ENCODE measurements at regions not wholly inside any gene's neighbourhood (a gene's known extent, or its start where the extent isn't known, plus 50 kb on each side); places are given as distances from the start of the nearest gene placed in this dataset.

DNA sequence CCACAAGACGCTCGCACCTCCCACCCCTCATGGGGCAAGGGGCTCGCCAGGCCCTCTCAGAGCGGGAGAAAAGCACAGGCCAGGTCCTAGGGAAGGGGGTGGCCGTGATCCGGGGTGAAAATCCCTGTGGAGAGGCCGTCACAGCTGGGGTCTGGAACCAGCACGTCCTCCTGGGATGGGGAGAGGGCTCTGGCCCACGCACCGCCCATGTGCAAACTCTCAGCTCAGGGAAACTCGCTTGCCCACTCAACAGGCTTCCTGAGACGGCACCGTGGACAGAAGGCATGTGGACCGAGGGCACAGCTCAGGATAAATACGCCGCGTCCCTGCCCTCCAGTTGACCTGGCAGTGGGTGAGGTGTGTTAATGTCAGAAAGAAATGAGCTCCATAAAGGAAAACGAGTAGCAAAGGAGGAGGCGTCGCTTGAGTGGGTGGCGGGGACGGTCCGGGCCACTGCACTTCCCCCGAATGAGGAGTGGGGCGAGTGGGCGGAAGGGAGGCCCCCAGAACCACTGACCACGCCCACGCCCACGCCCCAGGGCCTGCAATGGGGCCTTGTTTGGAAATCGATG is 57.6 kb upstream of the GALNT9 start:
- Histone ChIP-seq H3K4me3 (no peak overlapping the region), H3K36me3 (no peaks in the 10 kb centered on the region), H3K27me3 (peaks cover 64% of the 10 kb centered on the region), H3K9me3 (ENCODE audit: low read depth) (no peaks in the 10 kb centered on the region), H3K27ac (no peak overlapping the region), H3K4me1 (ENCODE audit: low read depth) (no peaks in the 10 kb centered on the region)
- DNase-seq (ENCODE audit: low read depth in 1 of 2, low spot score in 1 of 2): no peak
- TF ChIP-seq, protein P1, sequence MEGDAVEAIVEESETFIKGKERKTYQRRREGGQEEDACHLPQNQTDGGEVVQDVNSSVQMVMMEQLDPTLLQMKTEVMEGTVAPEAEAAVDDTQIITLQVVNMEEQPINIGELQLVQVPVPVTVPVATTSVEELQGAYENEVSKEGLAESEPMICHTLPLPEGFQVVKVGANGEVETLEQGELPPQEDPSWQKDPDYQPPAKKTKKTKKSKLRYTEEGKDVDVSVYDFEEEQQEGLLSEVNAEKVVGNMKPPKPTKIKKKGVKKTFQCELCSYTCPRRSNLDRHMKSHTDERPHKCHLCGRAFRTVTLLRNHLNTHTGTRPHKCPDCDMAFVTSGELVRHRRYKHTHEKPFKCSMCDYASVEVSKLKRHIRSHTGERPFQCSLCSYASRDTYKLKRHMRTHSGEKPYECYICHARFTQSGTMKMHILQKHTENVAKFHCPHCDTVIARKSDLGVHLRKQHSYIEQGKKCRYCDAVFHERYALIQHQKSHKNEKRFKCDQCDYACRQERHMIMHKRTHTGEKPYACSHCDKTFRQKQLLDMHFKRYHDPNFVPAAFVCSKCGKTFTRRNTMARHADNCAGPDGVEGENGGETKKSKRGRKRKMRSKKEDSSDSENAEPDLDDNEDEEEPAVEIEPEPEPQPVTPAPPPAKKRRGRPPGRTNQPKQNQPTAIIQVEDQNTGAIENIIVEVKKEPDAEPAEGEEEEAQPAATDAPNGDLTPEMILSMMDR (IDR thresholded peaks at IDR 0.05; ENCODE audit: low read depth, low read length): no peak

DNA sequence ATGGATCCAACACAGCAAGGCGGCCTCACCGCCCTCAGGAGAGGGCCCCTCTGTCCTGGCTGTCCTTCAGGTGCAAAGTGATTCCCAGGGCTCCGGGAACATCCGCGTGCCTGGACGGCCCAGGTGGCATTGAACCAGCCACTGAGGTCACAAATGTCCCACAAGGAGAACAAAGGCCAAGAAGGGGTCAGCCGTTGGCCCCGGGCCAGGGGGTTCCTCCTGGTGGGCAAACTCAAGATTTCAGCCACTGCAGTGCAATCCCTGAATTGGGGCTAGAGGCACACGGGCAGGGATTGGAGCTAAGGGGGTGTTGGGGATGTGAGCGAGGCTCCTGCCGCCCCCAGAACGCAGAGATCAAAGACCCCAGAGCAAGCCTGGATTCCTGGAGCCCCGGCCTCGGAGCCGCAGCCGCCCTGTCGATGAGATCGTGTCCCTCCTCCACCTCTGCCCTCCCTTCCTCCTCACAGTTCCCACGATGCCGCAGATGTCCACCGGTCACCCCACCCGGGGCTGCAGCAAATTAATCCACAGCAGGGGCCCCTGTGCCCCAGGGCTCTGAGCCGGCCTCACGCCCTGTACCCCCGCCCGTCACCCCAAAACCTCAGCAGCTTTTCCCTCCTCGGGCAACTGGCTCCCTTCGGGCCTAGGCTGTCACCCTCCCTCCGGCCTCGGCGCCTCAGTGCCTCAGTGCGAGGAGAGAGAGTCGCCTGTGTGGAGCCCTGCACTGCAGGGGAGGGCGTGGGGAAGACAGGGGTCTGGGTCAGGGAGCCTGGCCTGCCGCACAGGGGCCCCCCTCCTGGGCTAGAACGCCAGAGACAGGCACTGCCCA is 56.7 kb upstream of the GALNT9 start:
- Histone ChIP-seq H3K4me1 (ENCODE audit: low read depth) (no peaks in the 10 kb centered on the region), H3K27me3 (peaks cover 73% of the 10 kb centered on the region), H3K36me3 (no peaks in the 10 kb centered on the region), H3K4me3 (no peak overlapping the region), H3K27ac (no peak overlapping the region), H3K9me3 (ENCODE audit: low read depth) (no peaks in the 10 kb centered on the region)
- TF ChIP-seq, protein P1 (IDR thresholded peaks at IDR 0.05; ENCODE audit: low read depth, low read length): no peak
- DNase-seq (ENCODE audit: low read depth in 1 of 2, low spot score in 1 of 2): no peak

DNA sequence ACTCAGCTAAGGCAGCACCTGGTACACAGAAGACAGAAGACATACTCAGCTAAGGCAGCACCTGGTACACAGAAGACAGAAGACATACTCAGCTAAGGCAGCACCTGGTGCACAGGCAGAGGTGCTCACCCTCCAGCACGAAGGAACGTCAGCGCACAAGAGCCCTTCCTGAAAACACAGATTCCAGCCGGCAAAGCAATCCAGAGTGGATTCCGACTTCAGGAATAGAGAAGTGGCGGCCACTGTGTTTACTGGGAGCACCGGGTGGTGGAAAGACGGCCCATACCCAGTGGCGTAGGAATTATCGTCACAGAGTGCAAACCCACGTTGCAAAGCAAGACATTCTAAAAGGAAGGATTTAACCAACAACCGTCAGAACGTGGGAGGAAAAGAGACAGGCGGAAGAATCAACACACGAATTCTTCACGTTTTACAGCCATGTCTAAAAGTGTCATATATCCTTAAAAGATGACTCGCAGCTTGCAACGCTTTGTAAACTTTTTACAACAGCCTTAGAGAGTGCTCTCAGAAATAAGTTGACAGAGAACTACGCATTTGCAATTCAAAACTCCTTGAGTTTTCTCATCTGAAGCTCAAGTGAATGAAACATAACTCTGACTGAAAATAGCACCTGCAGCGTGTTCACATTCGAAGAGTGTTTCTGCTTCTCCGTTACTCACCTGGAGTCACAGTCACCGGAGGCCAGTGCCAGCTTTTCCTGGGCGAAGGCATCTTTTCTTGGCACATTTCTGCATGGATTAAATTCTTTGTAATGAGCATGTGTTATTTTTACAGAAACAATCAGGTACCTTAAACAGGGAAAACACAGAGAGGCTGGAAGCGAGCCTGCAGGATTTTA is 55.8 kb upstream of the GALNT9 start:
- DNase-seq (ENCODE audit: low read depth in 1 of 2, low spot score in 1 of 2): no peak
- no peaks in the 10 kb centered on the region for H3K4me1 ChIP-seq (ENCODE audit: low read depth)
- H3K27me3 ChIP-seq: peaks cover 83% of the 10 kb centered on the region

DNA sequence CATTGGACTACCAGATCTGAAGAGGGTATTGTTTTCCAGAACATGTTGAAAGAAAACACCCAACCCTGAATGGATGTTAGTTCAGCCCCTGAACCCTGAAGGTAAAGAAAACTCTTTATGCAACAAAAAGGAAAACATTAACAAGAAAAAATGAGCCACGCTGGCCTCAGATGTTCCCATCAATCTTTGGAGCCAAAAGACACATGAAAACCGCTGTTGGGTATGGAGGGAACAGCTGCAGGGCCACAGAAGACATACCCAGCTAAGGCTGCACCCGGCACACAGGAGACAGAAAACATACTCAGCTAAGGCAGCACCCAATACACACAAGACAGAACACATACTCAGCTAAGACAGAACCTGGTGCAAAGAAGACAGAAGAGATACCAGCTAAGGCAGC is 51.3 kb upstream of the GALNT9 start:
- H3K9me3 ChIP-seq (ENCODE audit: low read depth): no peaks in the 10 kb centered on the region
- DNase-seq (ENCODE audit: low read depth in 1 of 2, low spot score in 1 of 2): no peak
- peaks cover 77% of the 10 kb centered on the region for H3K27me3 ChIP-seq
- H3K4me3 ChIP-seq: no peak overlapping the region
- no peaks in the 10 kb centered on the region for H3K4me1 ChIP-seq (ENCODE audit: low read depth)
- H3K27ac ChIP-seq: no peak overlapping the region
- H3K36me3 ChIP-seq: no peaks in the 10 kb centered on the region
- TF ChIP-seq, protein P1 (IDR thresholded peaks at IDR 0.05; ENCODE audit: low read depth, low read length): no peak

More for the DNA sequence above, 55.8 kb upstream of the GALNT9 start:
- H3K4me3 ChIP-seq: no peak overlapping the region
- H3K36me3 ChIP-seq: no peaks in the 10 kb centered on the region
- H3K27ac ChIP-seq: no peak overlapping the region
- no peaks in the 10 kb centered on the region for H3K9me3 ChIP-seq (ENCODE audit: low read depth)
- TF ChIP-seq, protein P1 (IDR thresholded peaks at IDR 0.05; ENCODE audit: low read depth, low read length): no peak

DNA sequence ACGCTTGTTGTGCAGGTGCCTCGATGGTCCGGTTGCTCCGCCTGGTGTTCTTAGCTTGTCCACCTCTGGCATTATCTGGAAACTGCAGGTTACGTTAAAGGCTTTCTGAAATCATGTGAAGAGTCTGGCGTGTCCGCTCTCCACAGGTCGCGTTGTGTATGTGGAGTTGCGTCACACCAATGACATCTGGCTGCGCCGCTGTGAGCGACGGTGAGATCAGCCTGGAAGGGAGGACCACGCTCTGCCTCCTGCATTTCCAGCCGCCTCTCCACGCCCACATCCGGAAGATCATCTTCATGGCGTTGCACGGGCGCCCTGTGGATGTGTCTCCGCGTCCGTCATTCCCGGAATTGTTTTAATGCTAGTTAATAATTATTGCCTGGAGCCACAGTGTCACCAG is 50.6 kb upstream of the GALNT9 start:
- H3K27me3 ChIP-seq: peaks cover 77% of the 10 kb centered on the region
- DNase-seq (ENCODE audit: low read depth in 1 of 2, low spot score in 1 of 2): no peak

More for the DNA sequence above, 50.6 kb upstream of the GALNT9 start:
- no peaks in the 10 kb centered on the region for H3K4me1 ChIP-seq (ENCODE audit: low read depth)
- TF ChIP-seq, protein P1 (IDR thresholded peaks at IDR 0.05; ENCODE audit: low read depth, low read length): no peak
- H3K9me3 ChIP-seq (ENCODE audit: low read depth): no peaks in the 10 kb centered on the region
- no peak overlapping the region for H3K4me3 ChIP-seq
- H3K27ac ChIP-seq: no peak overlapping the region
- H3K36me3 ChIP-seq: no peaks in the 10 kb centered on the region

All from cardiac muscle cell (in vitro differentiated cells and primary cell).